ENCODE measurements at regions not wholly inside any gene's neighbourhood (a gene's known extent, or its start where the extent isn't known, plus 50 kb on each side); places are given as distances from the start of the nearest gene placed in this dataset.
"Not testable (repeated sequence)": the region's sequence is repeated elsewhere in the genome, so short reads cannot be mapped to it uniquely, and the experiment has no call there.

- DNase-seq, result not testable (repeated sequence)
These were observed 194.6 kb upstream of the WSB1 start for GRCh38 chr17:27099266-27099665.

- not testable (repeated sequence) for DNase-seq
These were observed 189.2 kb upstream of the WSB1 start for GRCh38 chr17:27104605-27105221.

GRCh38 chr17:27105636-27106035 is 188.3 kb upstream of the WSB1 start:
- DNase-seq, result no peak

- DNase-seq, result no peak
These were observed 187.4 kb upstream of the WSB1 start for GRCh38 chr17:27106347-27106981.

GRCh38 chr17:27106982-27107360 is 186.9 kb upstream of the WSB1 start:
- DNase-seq, result no peak

- DNase-seq, result not testable (repeated sequence)
These were observed 186.3 kb upstream of the WSB1 start for GRCh38 chr17:27107386-27108328.

GRCh38 chr17:27109346-27109745 is 184.6 kb upstream of the WSB1 start:
- no peak for DNase-seq

- no peak for DNase-seq
These were observed 140.9 kb upstream of the WSB1 start for GRCh38 chr17:27153005-27153404.

GRCh38 chr17:27155866-27156265 is 138.0 kb upstream of the WSB1 start:
- no peak for DNase-seq

- DNase-seq, result no peak
These were observed 136.6 kb upstream of the WSB1 start for GRCh38 chr17:27157297-27157696.

- DNase-seq, result no peak
These were observed 136.0 kb upstream of the WSB1 start for GRCh38 chr17:27157898-27158297.

- no peak for DNase-seq
These were observed 135.5 kb upstream of the WSB1 start for GRCh38 chr17:27158382-27158781.

GRCh38 chr17:27180322-27180721 is 113.6 kb upstream of the WSB1 start:
- DNase-seq, result no peak

GRCh38 chr17:27181379-27181925 is 112.5 kb upstream of the WSB1 start:
- not testable (repeated sequence) for DNase-seq

GRCh38 chr17:27181935-27182334 is 112.0 kb upstream of the WSB1 start:
- DNase-seq, result no peak

- DNase-seq, result not testable (repeated sequence)
These were observed 96.4 kb upstream of the WSB1 start for GRCh38 chr17:27197505-27197904.

- DNase-seq, result no peak
These were observed 94.0 kb upstream of the WSB1 start for GRCh38 chr17:27199948-27200347.

GRCh38 chr17:27200476-27200875 is 93.4 kb upstream of the WSB1 start:
- no peak for DNase-seq

GRCh38 chr17:27203241-27203640 is 90.7 kb upstream of the WSB1 start:
- DNase-seq, result no peak

GRCh38 chr17:27206447-27206846 is 87.5 kb upstream of the WSB1 start:
- DNase-seq, result no peak

GRCh38 chr17:27207073-27207513 is 86.8 kb upstream of the WSB1 start:
- DNase-seq, result no peak

GRCh38 chr17:27208370-27208769 is 85.5 kb upstream of the WSB1 start:
- not testable (repeated sequence) for DNase-seq

GRCh38 chr17:27209316-27209715 is 84.6 kb upstream of the WSB1 start:
- DNase-seq, result no peak

All from NCI-H1930 (cell line).